Effector memory CD4-positive, alpha-beta T cell (primary cell): ENCODE measurements at regions not wholly inside any gene's neighbourhood (a gene's known extent, or its start where the extent isn't known, plus 50 kb on each side); places are given as distances from the start of the nearest gene placed in this dataset.
"Not testable (repeated sequence)": the region's sequence is repeated elsewhere in the genome, so short reads cannot be mapped to it uniquely, and the experiment has no call there.

Experiments used
- DNase-seq, 3 donors: peaks; one replicate each; pipeline ENCODE4 v3.0.0-alpha.2; 2020
- H3K27ac ChIP-seq: 2 replicates; pipeline ENCODE4 v1.7.0; 2013; ENCODE audit warnings: mild to moderate bottlenecking, low read length, moderate library complexity; ENCODE audit not compliant: insufficient read depth, poor library complexity, severe bottlenecking
- H3K27me3 ChIP-seq: replicated peaks from 2 replicates; pipeline ENCODE4 v1.7.0; 2013; ENCODE audit warnings: mild to moderate bottlenecking, low read length; ENCODE audit not compliant: insufficient read depth, control insufficient read depth, poor library complexity, severe bottlenecking
- H3K36me3 ChIP-seq: 2 replicates; pipeline ENCODE4 v1.7.0; 2013; ENCODE audit warnings: mild to moderate bottlenecking, low read length, moderate library complexity; ENCODE audit not compliant: control insufficient read depth, insufficient read depth
- H3K4me1 ChIP-seq: 2 replicates; pipeline ENCODE4 v1.7.0; 2013; ENCODE audit warnings: low read length, mild to moderate bottlenecking; ENCODE audit not compliant: control insufficient read depth, insufficient read depth, poor library complexity, severe bottlenecking
- H3K4me3 ChIP-seq: 2 replicates; pipeline ENCODE4 v1.7.0; 2013; ENCODE audit warnings: low read length, low read depth, mild to moderate bottlenecking; ENCODE audit not compliant: insufficient read depth, poor library complexity, severe bottlenecking
- H3K9me3 ChIP-seq: 2 replicates; pipeline ENCODE4 v1.7.0; 2013; ENCODE audit warnings: mild to moderate bottlenecking, low read length, moderate library complexity; ENCODE audit not compliant: control insufficient read depth

- not testable (repeated sequence) for H3K9me3 ChIP-seq, H3K4me1 ChIP-seq, DNase-seq, H3K27me3 ChIP-seq, H3K4me3 ChIP-seq, H3K27ac ChIP-seq
- H3K36me3 ChIP-seq = peaks cover 35% of the 10 kb centered on the region
Observed at GRCh38 chr17:445839-446238, 93.2 kb upstream of the RPH3AL start, which contains the start of gene RFLNB. TSS of gene RFLNB (minus strand) at chr17:445939.

GRCh38 chr17:444879-445454 lies 92.4 kb upstream of the RPH3AL start:
- H3K4me1 ChIP-seq = no peaks in the 10 kb centered on the region
- H3K4me3 ChIP-seq = no peak overlapping the region
- H3K27ac ChIP-seq = no peak overlapping the region
- peaks cover 35% of the 10 kb centered on the region for H3K36me3 ChIP-seq
- no peaks in the 10 kb centered on the region for H3K27me3 ChIP-seq
- DNase-seq = no peak
- no peaks in the 10 kb centered on the region for H3K9me3 ChIP-seq

GRCh38 chr17:443109-443508 lies 90.5 kb upstream of the RPH3AL start:
- H3K4me3 ChIP-seq = no peak overlapping the region
- no peaks in the 10 kb centered on the region for H3K27me3 ChIP-seq
- H3K4me1 ChIP-seq = no peaks in the 10 kb centered on the region
- H3K36me3 ChIP-seq = peaks cover 35% of the 10 kb centered on the region
- H3K9me3 ChIP-seq = no peaks in the 10 kb centered on the region
- H3K27ac ChIP-seq = no peak overlapping the region
- no peak for DNase-seq

- H3K27ac ChIP-seq = no peak overlapping the region
- no peaks in the 10 kb centered on the region for H3K27me3 ChIP-seq
- peaks cover 35% of the 10 kb centered on the region for H3K36me3 ChIP-seq
- DNase-seq = no peak
- no peak overlapping the region for H3K4me3 ChIP-seq
- H3K4me1 ChIP-seq = no peaks in the 10 kb centered on the region
- peaks cover 3% of the 10 kb centered on the region for H3K9me3 ChIP-seq
Observed at GRCh38 chr17:441155-441950, 88.7 kb upstream of the RPH3AL start.

GRCh38 chr17:438191-438590 lies 85.6 kb upstream of the RPH3AL start:
- H3K4me3 ChIP-seq = no peak overlapping the region
- no peak for DNase-seq
- H3K9me3 ChIP-seq = peaks cover 3% of the 10 kb centered on the region
- H3K36me3 ChIP-seq = peaks cover 20% of the 10 kb centered on the region
- no peak overlapping the region for H3K27ac ChIP-seq
- H3K4me1 ChIP-seq = no peaks in the 10 kb centered on the region
- no peaks in the 10 kb centered on the region for H3K27me3 ChIP-seq

- H3K36me3 ChIP-seq = peaks cover 13% of the 10 kb centered on the region
- H3K4me1 ChIP-seq = no peaks in the 10 kb centered on the region
- H3K9me3 ChIP-seq = peaks cover 3% of the 10 kb centered on the region
- H3K27ac ChIP-seq = no peak overlapping the region
- no peak for DNase-seq
- H3K4me3 ChIP-seq = no peak overlapping the region
- no peaks in the 10 kb centered on the region for H3K27me3 ChIP-seq
Observed at GRCh38 chr17:437545-437944, 84.9 kb upstream of the RPH3AL start.

GRCh38 chr17:436571-436970 lies 84.0 kb upstream of the RPH3AL start:
- H3K36me3 ChIP-seq = peaks cover 4% of the 10 kb centered on the region
- DNase-seq = no peak
- H3K4me3 ChIP-seq = no peak overlapping the region
- no peak overlapping the region for H3K27ac ChIP-seq
- H3K9me3 ChIP-seq = peaks cover 3% of the 10 kb centered on the region
- no peaks in the 10 kb centered on the region for H3K27me3 ChIP-seq
- H3K4me1 ChIP-seq = no peaks in the 10 kb centered on the region

- DNase-seq, H3K9me3 ChIP-seq, H3K4me1 ChIP-seq, H3K36me3 ChIP-seq, H3K4me3 ChIP-seq, H3K27me3 ChIP-seq, H3K27ac ChIP-seq: not testable (repeated sequence)
Observed at GRCh38 chr17:432471-432870, 79.9 kb upstream of the RPH3AL start.

- no peak overlapping the region for H3K4me3 ChIP-seq
- H3K36me3 ChIP-seq = no peaks in the 10 kb centered on the region
- H3K27me3 ChIP-seq = no peaks in the 10 kb centered on the region
- H3K4me1 ChIP-seq = no peaks in the 10 kb centered on the region
- no peaks in the 10 kb centered on the region for H3K9me3 ChIP-seq
- no peak for DNase-seq
- H3K27ac ChIP-seq = no peak overlapping the region
Observed at GRCh38 chr17:431494-431893, 78.9 kb upstream of the RPH3AL start.

GRCh38 chr17:429589-429988 lies 77.0 kb upstream of the RPH3AL start:
- DNase-seq = no peak
- no peaks in the 10 kb centered on the region for H3K4me1 ChIP-seq
- no peaks in the 10 kb centered on the region for H3K9me3 ChIP-seq
- H3K27ac ChIP-seq = no peak overlapping the region
- H3K4me3 ChIP-seq = no peak overlapping the region
- no peaks in the 10 kb centered on the region for H3K27me3 ChIP-seq
- no peaks in the 10 kb centered on the region for H3K36me3 ChIP-seq
